ENCODE measurements at regions not wholly inside any gene's neighbourhood (a gene's known extent, or its start where the extent isn't known, plus 50 kb on each side); places are given as distances from the start of the nearest gene placed in this dataset.

- H3K9me3 ChIP-seq = no peaks in the 10 kb centered on the region
- DNase-seq (no peak), ATAC-seq (no peak)
- intact Hi-C loops (cut with DNase I) = no loop called here
- no peaks in the 10 kb centered on the region for H3K36me3 ChIP-seq
- H3K27ac ChIP-seq = no peak overlapping the region
- H3K4me1 ChIP-seq = no peaks in the 10 kb centered on the region
- TF ChIP-seq, protein P1, sequence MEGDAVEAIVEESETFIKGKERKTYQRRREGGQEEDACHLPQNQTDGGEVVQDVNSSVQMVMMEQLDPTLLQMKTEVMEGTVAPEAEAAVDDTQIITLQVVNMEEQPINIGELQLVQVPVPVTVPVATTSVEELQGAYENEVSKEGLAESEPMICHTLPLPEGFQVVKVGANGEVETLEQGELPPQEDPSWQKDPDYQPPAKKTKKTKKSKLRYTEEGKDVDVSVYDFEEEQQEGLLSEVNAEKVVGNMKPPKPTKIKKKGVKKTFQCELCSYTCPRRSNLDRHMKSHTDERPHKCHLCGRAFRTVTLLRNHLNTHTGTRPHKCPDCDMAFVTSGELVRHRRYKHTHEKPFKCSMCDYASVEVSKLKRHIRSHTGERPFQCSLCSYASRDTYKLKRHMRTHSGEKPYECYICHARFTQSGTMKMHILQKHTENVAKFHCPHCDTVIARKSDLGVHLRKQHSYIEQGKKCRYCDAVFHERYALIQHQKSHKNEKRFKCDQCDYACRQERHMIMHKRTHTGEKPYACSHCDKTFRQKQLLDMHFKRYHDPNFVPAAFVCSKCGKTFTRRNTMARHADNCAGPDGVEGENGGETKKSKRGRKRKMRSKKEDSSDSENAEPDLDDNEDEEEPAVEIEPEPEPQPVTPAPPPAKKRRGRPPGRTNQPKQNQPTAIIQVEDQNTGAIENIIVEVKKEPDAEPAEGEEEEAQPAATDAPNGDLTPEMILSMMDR (IDR thresholded peaks at IDR 0.05) = no peak
- H3K27me3 ChIP-seq = peaks cover 0 to 3% of the 10 kb centered on the region in 2 donors
- H3K4me3 ChIP-seq = no peak overlapping the region
Observed at GRCh38 chr5:62137628-62138027, 168.4 kb upstream of the KIF2A start.

GRCh38 chr5:62138607-62139006 is 167.4 kb upstream of the KIF2A start:
- Histone ChIP-seq H3K36me3 (no peaks in the 10 kb centered on the region), H3K27me3 (peaks cover 0 to 3% of the 10 kb centered on the region in 2 donors), H3K4me1 (peaks cover 0 to under 1% of the 10 kb centered on the region in 2 donors), H3K27ac (no peak overlapping the region), H3K9me3 (no peaks in the 10 kb centered on the region), H3K4me3 (no peak overlapping the region)
- TF ChIP-seq, protein P1 (IDR thresholded peaks at IDR 0.05) = no peak
- ATAC-seq (no peak), DNase-seq (no peak)
- intact Hi-C loops (cut with DNase I) = no loop called here

DNA sequence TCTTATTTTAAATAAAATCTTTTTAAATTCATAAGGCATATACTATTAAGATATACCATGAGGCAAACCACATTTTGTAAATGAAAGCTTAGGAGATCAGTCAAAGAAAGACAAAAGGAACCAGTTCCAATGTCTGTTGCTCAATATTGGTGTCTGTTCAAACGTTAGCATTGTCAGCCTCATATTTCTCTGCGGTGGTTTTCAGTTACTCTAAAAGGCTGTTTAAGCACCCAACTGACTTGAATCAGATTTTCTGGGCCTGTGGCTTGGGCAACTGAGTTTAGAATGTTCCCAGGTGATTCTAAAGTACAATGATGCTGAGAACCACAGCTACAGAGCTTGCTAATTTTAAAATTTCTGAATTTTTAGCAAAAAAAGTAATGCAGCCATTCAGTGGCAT is 166.3 kb upstream of the KIF2A start:
- H3K27me3 ChIP-seq = peaks cover 0 to 3% of the 10 kb centered on the region in 2 donors
- no peaks in the 10 kb centered on the region for H3K9me3 ChIP-seq
- no peak for DNase-seq
- no peak for ATAC-seq
- intact Hi-C loops (cut with DNase I) = no loop called here
- H3K36me3 ChIP-seq = no peaks in the 10 kb centered on the region
- no peak overlapping the region for H3K4me3 ChIP-seq
- H3K4me1 ChIP-seq = peaks cover 0 to 6% of the 10 kb centered on the region in 2 donors
- no peak overlapping the region for H3K27ac ChIP-seq
- TF ChIP-seq, protein P1 (IDR thresholded peaks at IDR 0.05) = no peak

- ATAC-seq = no peak
- intact Hi-C loops (cut with DNase I) = no loop called here
Observed at GRCh38 chr5:62142351-62142750, 163.7 kb upstream of the KIF2A start.

DNA sequence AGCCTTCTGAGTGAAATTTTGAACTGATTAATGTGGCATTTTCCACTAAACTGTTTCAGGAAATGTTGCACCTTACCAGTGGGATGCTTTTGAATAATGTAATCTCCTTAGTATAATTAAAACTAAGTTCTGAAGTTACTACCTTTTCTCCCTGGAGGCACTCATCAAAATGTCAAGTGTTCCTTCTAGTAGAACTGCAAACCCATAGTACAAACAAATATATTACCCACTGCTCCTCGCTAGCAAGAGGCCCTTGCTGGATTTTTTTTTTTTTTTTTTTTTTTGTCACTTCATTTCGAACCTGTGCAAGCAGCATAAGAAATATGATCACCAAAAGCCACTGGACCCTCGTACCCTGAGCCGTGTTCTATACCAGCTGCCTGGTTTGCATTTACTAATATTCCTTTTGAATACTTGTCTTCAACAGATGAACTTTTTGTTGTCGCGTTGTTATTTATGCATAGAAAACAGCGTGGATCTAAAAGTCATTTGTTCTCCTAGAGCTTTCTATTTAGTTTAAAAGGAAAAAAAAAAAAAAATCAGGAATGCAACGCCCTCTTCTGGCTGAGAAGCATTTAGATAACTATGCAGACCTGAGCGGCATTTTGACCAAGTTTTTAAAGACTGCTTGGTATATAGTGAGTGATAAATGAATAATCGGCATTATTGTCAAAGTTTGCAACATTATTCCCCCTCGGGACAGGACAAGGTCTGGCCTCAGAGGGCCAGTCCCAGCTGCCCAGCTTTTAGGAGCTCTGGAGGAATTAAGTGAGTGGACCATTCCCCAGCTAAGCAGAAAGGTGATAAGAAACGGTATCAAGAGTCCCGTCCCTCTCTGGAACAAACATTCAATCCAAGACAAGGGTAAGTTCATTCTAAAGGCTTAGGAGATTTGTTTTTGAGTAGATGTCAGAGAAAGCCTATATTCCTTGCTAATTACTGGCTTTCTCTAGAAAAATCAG is 162.5 kb upstream of the KIF2A start:
- TF ChIP-seq, protein P1 (IDR thresholded peaks at IDR 0.05) = peak; percentile 14 to 34
- H3K27me3 ChIP-seq = peaks cover 0 to 1% of the 10 kb centered on the region in 2 donors
- no peaks in the 10 kb centered on the region for H3K36me3 ChIP-seq
- H3K4me3 ChIP-seq = no peak overlapping the region
- intact Hi-C loops (cut with DNase I) = no loop called here
- peak in 2 of 4 donors; percentile 26 to 51 for DNase-seq
- no peak overlapping the region for H3K27ac ChIP-seq
- peaks cover 0 to 6% of the 10 kb centered on the region in 2 donors for H3K4me1 ChIP-seq
- ATAC-seq = peak; percentile 75
- H3K9me3 ChIP-seq = no peaks in the 10 kb centered on the region

More at GRCh38 chr5:62142351-62142750, 163.7 kb upstream of the KIF2A start:
- TF ChIP-seq, protein P1 (IDR thresholded peaks at IDR 0.05) = no peak
- no peaks in the 10 kb centered on the region for H3K36me3 ChIP-seq
- peaks cover 0 to 6% of the 10 kb centered on the region in 2 donors for H3K4me1 ChIP-seq
- H3K9me3 ChIP-seq = no peaks in the 10 kb centered on the region
- H3K4me3 ChIP-seq = no peak overlapping the region
- H3K27ac ChIP-seq = no peak overlapping the region
- H3K27me3 ChIP-seq = peaks cover 0 to 3% of the 10 kb centered on the region in 2 donors
- no peak for DNase-seq
